Upper lobe of left lung (tissue), 6 donors: ENCODE measurements at regions not wholly inside any gene's neighbourhood (a gene's known extent, or its start where the extent isn't known, plus 50 kb on each side); places are given as distances from the start of the nearest gene placed in this dataset.

ENCODE experiments used
- ATAC-seq, 2 donors: fragments of 200-7000 bp; cut with Tn5 transposase; one replicate each; pipeline ENCODE4 v1.9.1; 2022; ENCODE audit warnings: mild to moderate bottlenecking in 2 of 2, moderate library complexity in 2 of 2; ENCODE audit not compliant: low FRiP score in 2 of 2
- DNase-seq, 2 donors: peaks; one replicate each; pipeline ENCODE4 v3.0.0-alpha.2; 2019 to 2020
- H3K27ac ChIP-seq, 4 donors: fragments of 200-600 bp; sonication (generic); one replicate each; pipeline ENCODE4 v1.5.1; 2016 to 2019
- H3K27me3 ChIP-seq, 4 donors: fragments of 200-600 bp; sonication (generic); one replicate each; pipeline ENCODE4 v1.5.1; 2017 to 2019
- H3K36me3 ChIP-seq, 4 donors: fragments of 200-600 bp; sonication (generic); one replicate each; pipeline ENCODE4 v1.5.1; 2016 to 2019
- H3K4me1 ChIP-seq, 4 donors: fragments of 200-600 bp; sonication (generic); one replicate each; pipeline ENCODE4 v1.5.1; 2018 to 2019
- H3K4me3 ChIP-seq, 4 donors: fragments of 200-600 bp; sonication (generic); one replicate each; pipeline ENCODE4 v1.5.1; 2017 to 2019; ENCODE audit warnings: mild to moderate bottlenecking in 2 of 4, moderate library complexity in 1 of 4
- H3K9me3 ChIP-seq, 4 donors: fragments of 200-600 bp; sonication (generic); one replicate each; pipeline ENCODE4 v1.5.1; 2018 to 2019
- CTCF ChIP-seq, 6 experiments: fragments of 450-650 bp in 4 of 6; fragments of 200-600 bp in 2 of 6; sonication (generic) in 2 of 6; IDR thresholded peaks; one replicate each; pipeline ENCODE4 v1.5.1; 2016 to 2019; ENCODE audit warnings: antibody characterized with exemption in 6 of 6
- EP300 ChIP-seq, 4 donors: sonication (generic); formaldehyde crosslinking; IDR thresholded peaks; one replicate each; pipeline ENCODE4 v1.5.1; 2017; ENCODE audit warnings: antibody characterized with exemption in 4 of 4, control low read depth in 2 of 4
- POLR2A ChIP-seq, 4 donors: fragments of 450-650 bp; IDR thresholded peaks; one replicate each; pipeline ENCODE4 v1.5.1; 2016 to 2017; ENCODE audit warnings: antibody characterized with exemption in 4 of 4, mild to moderate bottlenecking in 2 of 4
- POLR2AphosphoS5 ChIP-seq, 2 donors: sonication (generic); formaldehyde crosslinking; IDR thresholded peaks; one replicate each; pipeline ENCODE4 v1.5.1; 2017; ENCODE audit warnings: antibody characterized with exemption in 2 of 2
- WGBS, 2 donors: methylation state at CpG; one replicate each; pipeline ENCODE4 v1.1.5; 2017 to 2018; 5-methylcytosine and 5-hydroxymethylcytosine counted together
- donor health status: DM: no; HTN: no; CAD: no; lungs with moderate emphysema.
- donor health status: DM: no; HTN: yes; CAD: no; lungs with severe emphysema.

- Histone ChIP-seq H3K36me3 (no peaks in the 10 kb centered on the region), H3K27me3 (no peaks in the 10 kb centered on the region), H3K4me3 (no peak overlapping the region), H3K9me3 (no peaks in the 10 kb centered on the region), H3K27ac (peak overlapping the region in 2 of 4 donors; percentile 35 to 64), H3K4me1 (no peaks in the 10 kb centered on the region)
- WGBS, 2 donors = 75 to 80% methylated on average over 9 of the region's 9 CpGs
- peak; percentile 43 to 87 for ATAC-seq
- TF ChIP-seq CTCF (IDR thresholded peaks at IDR 0.05) (no peak), POLR2A (IDR thresholded peaks at IDR 0.05) (peak in 1 of 4 donors; percentile 24)
- DNase-seq = peak in 1 of 2 donors; percentile 71
Measured at GRCh38 chr12:92444763-92445162, 258.0 kb upstream of the PLEKHG7 start.

- H3K27me3 ChIP-seq = no peaks in the 10 kb centered on the region
- ATAC-seq (no peak), DNase-seq (no peak)
- WGBS, 2 donors = 79 to 88% methylated on average over 3 of the region's 3 CpGs
- H3K4me3 ChIP-seq = no peak overlapping the region
- no peaks in the 10 kb centered on the region for H3K36me3 ChIP-seq
- H3K27ac ChIP-seq = no peak overlapping the region
- H3K4me1 ChIP-seq = peaks cover 0 to under 1% (median 0%) of the 10 kb centered on the region in 4 donors
- TF ChIP-seq POLR2AphosphoS5 (IDR thresholded peaks at IDR 0.05) = peak in 1 of 2 donors; percentile 48
- no peak for TF ChIP-seq CTCF (IDR thresholded peaks at IDR 0.05)
- no peak for TF ChIP-seq EP300 (IDR thresholded peaks at IDR 0.05)
- H3K9me3 ChIP-seq = no peaks in the 10 kb centered on the region
Measured at GRCh38 chr12:92442782-92443181, 260.0 kb upstream of the PLEKHG7 start.

- Histone ChIP-seq H3K36me3 (no peaks in the 10 kb centered on the region), H3K9me3 (no peaks in the 10 kb centered on the region), H3K4me3 (no peak overlapping the region), H3K27me3 (no peaks in the 10 kb centered on the region), H3K27ac (no peak overlapping the region), H3K4me1 (peaks cover 0 to 4% (median 0%) of the 10 kb centered on the region in 4 donors)
- TF ChIP-seq EP300 (IDR thresholded peaks at IDR 0.05) = no peak
- TF ChIP-seq POLR2A (IDR thresholded peaks at IDR 0.05) = no peak
- TF ChIP-seq CTCF (IDR thresholded peaks at IDR 0.05) = no peak
- TF ChIP-seq POLR2AphosphoS5 (IDR thresholded peaks at IDR 0.05) = no peak
- WGBS, 2 donors = 92 to 93% methylated on average over 4 of the region's 4 CpGs
- DNase-seq (no peak), ATAC-seq (no peak)
Measured at GRCh38 chr12:92440072-92440471, 262.7 kb upstream of the PLEKHG7 start.

- H3K9me3 ChIP-seq = no peaks in the 10 kb centered on the region
- H3K36me3 ChIP-seq = no peaks in the 10 kb centered on the region
- WGBS, 2 donors = 87 to 89% methylated on average over 1 of the region's 1 CpG
- H3K4me1 ChIP-seq = peaks cover 0 to 4% (median 0%) of the 10 kb centered on the region in 4 donors
- no peaks in the 10 kb centered on the region for H3K27me3 ChIP-seq
- no peak overlapping the region for H3K4me3 ChIP-seq
- no peak for DNase-seq
- no peak overlapping the region for H3K27ac ChIP-seq
- ATAC-seq = peak in 1 of 2 donors; percentile 28
- TF ChIP-seq CTCF (IDR thresholded peaks at IDR 0.05) = no peak
- TF ChIP-seq POLR2AphosphoS5 (IDR thresholded peaks at IDR 0.05) = no peak
- no peak for TF ChIP-seq EP300 (IDR thresholded peaks at IDR 0.05)
- TF ChIP-seq POLR2A (IDR thresholded peaks at IDR 0.05) = no peak
Measured at GRCh38 chr12:92439420-92439805, 263.4 kb upstream of the PLEKHG7 start.

GRCh38 chr12:92438641-92439419 is 264.0 kb upstream of the PLEKHG7 start:
- DNase-seq = no peak
- WGBS, 2 donors = 86 to 96% methylated on average over 4 of the region's 4 CpGs
- H3K36me3 ChIP-seq = no peaks in the 10 kb centered on the region
- no peak overlapping the region for H3K27ac ChIP-seq
- ATAC-seq = no peak
- H3K9me3 ChIP-seq = no peaks in the 10 kb centered on the region
- peaks cover 0 to 4% (median 0%) of the 10 kb centered on the region in 4 donors for H3K4me1 ChIP-seq
- H3K4me3 ChIP-seq = no peak overlapping the region
- no peaks in the 10 kb centered on the region for H3K27me3 ChIP-seq
- TF ChIP-seq POLR2A (IDR thresholded peaks at IDR 0.05) = no peak
- no peak for TF ChIP-seq CTCF (IDR thresholded peaks at IDR 0.05)
- TF ChIP-seq EP300 (IDR thresholded peaks at IDR 0.05) = no peak
- no peak for TF ChIP-seq POLR2AphosphoS5 (IDR thresholded peaks at IDR 0.05)
